Stimulated activated CD4-positive, alpha-beta T cell treated with anti-CD3 and anti-CD28 coated beads, Interleukin-4, amount 100 ng/mL, for 48 hours (primary cell): ENCODE measurements at regions not wholly inside any gene's neighbourhood (a gene's known extent, or its start where the extent isn't known, plus 50 kb on each side); places are given as distances from the start of the nearest gene placed in this dataset.

Source experiments
- DNase-seq, 2 donors: peaks; one replicate each; pipeline ENCODE4 v3.0.0-alpha.2; 2020; ENCODE audit warnings: low read depth in 2 of 2

GRCh38 chr22:49213731-49214352, 613.8 kb downstream of the BRD1 start:
- DNase-seq: no peak

GRCh38 chr22:49212466-49212865, 615.2 kb downstream of the BRD1 start:
- no peak for DNase-seq

- no peak for DNase-seq
These were observed 615.7 kb downstream of the BRD1 start for GRCh38 chr22:49212002-49212401.

GRCh38 chr22:49211176-49211575, 616.5 kb downstream of the BRD1 start:
- no peak for DNase-seq

GRCh38 chr22:49210606-49211005, 617.1 kb downstream of the BRD1 start:
- DNase-seq: no peak

GRCh38 chr22:49209452-49210195, 618.0 kb downstream of the BRD1 start:
- DNase-seq: no peak

- no peak for DNase-seq
These were observed 618.9 kb downstream of the BRD1 start for GRCh38 chr22:49208768-49209252.

GRCh38 chr22:49208004-49208402, 619.7 kb downstream of the BRD1 start:
- no peak for DNase-seq

GRCh38 chr22:49207008-49208003, 620.4 kb downstream of the BRD1 start:
- no peak for DNase-seq

GRCh38 chr22:49206281-49206680, 621.4 kb downstream of the BRD1 start:
- DNase-seq: no peak

GRCh38 chr22:49205483-49205800, 622.2 kb downstream of the BRD1 start:
- DNase-seq: no peak

- DNase-seq: no peak
These were observed 622.8 kb downstream of the BRD1 start for GRCh38 chr22:49204599-49205482.

GRCh38 chr22:49203859-49204598, 623.6 kb downstream of the BRD1 start:
- DNase-seq: no peak

GRCh38 chr22:49203091-49203858, 624.4 kb downstream of the BRD1 start:
- no peak for DNase-seq

GRCh38 chr22:49202226-49202625, 625.4 kb downstream of the BRD1 start:
- no peak for DNase-seq

GRCh38 chr22:49201046-49201970, 626.4 kb downstream of the BRD1 start:
- DNase-seq: no peak

- no peak for DNase-seq
These were observed 628.4 kb downstream of the BRD1 start for GRCh38 chr22:49199224-49199623.

GRCh38 chr22:49198705-49199084, 629.0 kb downstream of the BRD1 start:
- no peak for DNase-seq
